ENCODE measurements at regions not wholly inside any gene's neighbourhood (a gene's known extent, or its start where the extent isn't known, plus 50 kb on each side); places are given as distances from the start of the nearest gene placed in this dataset.
A peak's percentile ranks its signal among the peaks of the same experiment; 100 is the strongest.

- no peak overlapping the region for H3K4me3 ChIP-seq
- TF ChIP-seq CTCF (IDR thresholded peaks at IDR 0.05) = no peak
- no peak for TF ChIP-seq POLR2A (IDR thresholded peaks at IDR 0.05)
- DNase-seq = no peak
- peaks cover 0 to 21% (median 0%) of the 10 kb centered on the region in 3 donors for H3K4me1 ChIP-seq
- no peaks in the 10 kb centered on the region for H3K9me3 ChIP-seq
- intact Hi-C loops (cut with DNase I) = no loop called here
- H3K36me3 ChIP-seq = no peaks in the 10 kb centered on the region
- no peaks in the 10 kb centered on the region for H3K27me3 ChIP-seq
- WGBS, 2 donors = 78 to 79% methylated on average over 1 of the region's 1 CpG
- H3K27ac ChIP-seq = peak overlapping the region in 2 of 4 donors; percentile 36 to 40
These were observed 150.0 kb upstream of the GDNF start for GRCh38 chr5:37989884-37990283.

- H3K4me3 ChIP-seq = no peak overlapping the region
- no peak overlapping the region for H3K27ac ChIP-seq
- no peaks in the 10 kb centered on the region for H3K9me3 ChIP-seq
- intact Hi-C loops (cut with DNase I) = no loop called here
- no peak for DNase-seq
- no peaks in the 10 kb centered on the region for H3K36me3 ChIP-seq
- peaks cover 0 to 21% (median 0%) of the 10 kb centered on the region in 3 donors for H3K4me1 ChIP-seq
- TF ChIP-seq CTCF (IDR thresholded peaks at IDR 0.05) (no peak), POLR2A (IDR thresholded peaks at IDR 0.05) (no peak)
- 67 to 87% methylated on average over 1 of the region's 1 CpG for WGBS, 2 donors
- no peaks in the 10 kb centered on the region for H3K27me3 ChIP-seq
These were observed 148.7 kb upstream of the GDNF start for GRCh38 chr5:37988454-37989046.

- DNase-seq = no peak
- intact Hi-C loops (cut with DNase I) = no loop called here
These were observed 144.5 kb upstream of the GDNF start for GRCh38 chr5:37984300-37984699.

GRCh38 chr5:37983463-37983862 lies 143.6 kb upstream of the GDNF start:
- H3K4me3 ChIP-seq = no peak overlapping the region
- H3K36me3 ChIP-seq = no peaks in the 10 kb centered on the region

More at GRCh38 chr5:37984300-37984699, 144.5 kb upstream of the GDNF start:
- Histone ChIP-seq H3K27ac (no peak overlapping the region), H3K4me3 (no peak overlapping the region), H3K36me3 (no peaks in the 10 kb centered on the region), H3K9me3 (no peaks in the 10 kb centered on the region), H3K27me3 (no peaks in the 10 kb centered on the region), H3K4me1 (peaks cover 0 to 6% (median 0%) of the 10 kb centered on the region in 3 donors)
- no peak for TF ChIP-seq CTCF (IDR thresholded peaks at IDR 0.05)
- no peak for TF ChIP-seq POLR2A (IDR thresholded peaks at IDR 0.05)
- WGBS, 2 donors = 71 to 84% methylated on average over 1 of the region's 1 CpG

GRCh38 chr5:37979559-37979958 lies 139.7 kb upstream of the GDNF start:
- DNase-seq = no peak
- 71 to 80% methylated on average over 1 of the region's 1 CpG for WGBS, 2 donors
- intact Hi-C loops (cut with DNase I) = no loop called here

More at GRCh38 chr5:37983463-37983862, 143.6 kb upstream of the GDNF start:
- TF ChIP-seq CTCF (IDR thresholded peaks at IDR 0.05) = no peak
- TF ChIP-seq POLR2A (IDR thresholded peaks at IDR 0.05) = no peak
- H3K27me3 ChIP-seq = no peaks in the 10 kb centered on the region
- no peak overlapping the region for H3K27ac ChIP-seq
- intact Hi-C loops (cut with DNase I) = no loop called here
- WGBS, 2 donors = 13 to 27% methylated on average over 2 of the region's 2 CpGs
- no peaks in the 10 kb centered on the region for H3K9me3 ChIP-seq
- peaks cover 0 to 6% (median 0%) of the 10 kb centered on the region in 3 donors for H3K4me1 ChIP-seq
- DNase-seq = no peak

More at GRCh38 chr5:37979559-37979958, 139.7 kb upstream of the GDNF start:
- Histone ChIP-seq H3K9me3 (no peaks in the 10 kb centered on the region), H3K4me1 (no peaks in the 10 kb centered on the region), H3K27me3 (no peaks in the 10 kb centered on the region), H3K4me3 (no peak overlapping the region), H3K36me3 (no peaks in the 10 kb centered on the region), H3K27ac (no peak overlapping the region)
- TF ChIP-seq POLR2A (IDR thresholded peaks at IDR 0.05) (no peak), CTCF (IDR thresholded peaks at IDR 0.05) (no peak)
